ENCODE measurements at regions not wholly inside any gene's neighbourhood (a gene's known extent, or its start where the extent isn't known, plus 50 kb on each side); places are given as distances from the start of the nearest gene placed in this dataset.

DNA sequence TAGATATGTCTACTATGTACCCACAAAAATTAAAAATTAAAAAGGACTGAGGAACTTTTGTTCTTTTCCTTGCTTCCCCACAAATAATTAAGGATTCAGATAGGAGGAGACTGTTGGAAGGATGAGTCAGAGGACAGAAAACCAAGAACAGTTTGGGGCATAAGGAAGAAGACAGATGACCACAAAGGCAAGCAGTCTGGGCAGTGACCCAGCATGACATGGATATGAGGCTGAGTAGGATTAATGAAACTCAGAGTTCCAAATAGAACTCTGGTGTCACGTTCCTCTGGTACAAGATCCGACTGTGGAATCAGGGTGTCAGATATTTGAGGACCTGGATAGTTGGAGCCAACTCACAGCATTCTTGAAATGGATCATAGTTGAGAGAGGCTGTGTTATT is 89.3 kb upstream of the SLC38A4 start:
- TF ChIP-seq EP300 (IDR thresholded peaks at IDR 0.05): no peak
- TF ChIP-seq, protein P1, sequence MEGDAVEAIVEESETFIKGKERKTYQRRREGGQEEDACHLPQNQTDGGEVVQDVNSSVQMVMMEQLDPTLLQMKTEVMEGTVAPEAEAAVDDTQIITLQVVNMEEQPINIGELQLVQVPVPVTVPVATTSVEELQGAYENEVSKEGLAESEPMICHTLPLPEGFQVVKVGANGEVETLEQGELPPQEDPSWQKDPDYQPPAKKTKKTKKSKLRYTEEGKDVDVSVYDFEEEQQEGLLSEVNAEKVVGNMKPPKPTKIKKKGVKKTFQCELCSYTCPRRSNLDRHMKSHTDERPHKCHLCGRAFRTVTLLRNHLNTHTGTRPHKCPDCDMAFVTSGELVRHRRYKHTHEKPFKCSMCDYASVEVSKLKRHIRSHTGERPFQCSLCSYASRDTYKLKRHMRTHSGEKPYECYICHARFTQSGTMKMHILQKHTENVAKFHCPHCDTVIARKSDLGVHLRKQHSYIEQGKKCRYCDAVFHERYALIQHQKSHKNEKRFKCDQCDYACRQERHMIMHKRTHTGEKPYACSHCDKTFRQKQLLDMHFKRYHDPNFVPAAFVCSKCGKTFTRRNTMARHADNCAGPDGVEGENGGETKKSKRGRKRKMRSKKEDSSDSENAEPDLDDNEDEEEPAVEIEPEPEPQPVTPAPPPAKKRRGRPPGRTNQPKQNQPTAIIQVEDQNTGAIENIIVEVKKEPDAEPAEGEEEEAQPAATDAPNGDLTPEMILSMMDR (IDR thresholded peaks at IDR 0.05): no peak
